Ishikawa (cell line): ENCODE measurements at regions not wholly inside any gene's neighbourhood (a gene's known extent, or its start where the extent isn't known, plus 50 kb on each side); places are given as distances from the start of the nearest gene placed in this dataset.

Experiments
- CEBPB ChIP-seq: IDR thresholded peaks from 2 replicates; pipeline ENCODE4 v1.6.1; 2012
- FOXM1 ChIP-seq: IDR thresholded peaks from 2 replicates; pipeline ENCODE4 v1.6.1; 2012; ENCODE audit warnings: low read depth, borderline replicate concordance
- MAX ChIP-seq: IDR thresholded peaks from 2 replicates; pipeline ENCODE4 v1.6.1; 2012
- REST ChIP-seq: IDR thresholded peaks from 2 replicates; pipeline ENCODE4 v1.6.1; 2012; ENCODE audit warnings: low read depth, mild to moderate bottlenecking
- TAF1 ChIP-seq: IDR thresholded peaks from 2 replicates; pipeline ENCODE4 v1.6.1; 2012; ENCODE audit warnings: low read depth, mild to moderate bottlenecking
- TEAD4 ChIP-seq: IDR thresholded peaks from 2 replicates; pipeline ENCODE4 v1.6.1; 2012
- USF1 ChIP-seq: IDR thresholded peaks from 2 replicates; pipeline ENCODE4 v1.6.1; 2012
- YY1 ChIP-seq: IDR thresholded peaks from 2 replicates; pipeline ENCODE4 v1.6.1; 2012; ENCODE audit warnings: low read depth
- ZBTB7A ChIP-seq: IDR thresholded peaks from 2 replicates; pipeline ENCODE4 v1.6.1; 2012; ENCODE audit warnings: low read depth

GRCh38 chr4:125658773-125659172 is 344.0 kb downstream of the FAT4 start:
- TF ChIP-seq MAX (no peak), TAF1 (no peak), REST (no peak), TEAD4 (no peak), CEBPB (no peak), USF1 (no peak), FOXM1 (no peak), ZBTB7A (no peak), YY1 (no peak)
